HG02588 (cell line): ENCODE measurements at regions not wholly inside any gene's neighbourhood (a gene's known extent, or its start where the extent isn't known, plus 50 kb on each side); places are given as distances from the start of the nearest gene placed in this dataset.

Experiments used
- ATAC-seq: cut with Tn5 transposase; IDR thresholded peaks from one replicate; pipeline ENCODE4 v1.9.1; 2021; ENCODE audit warnings: mild to moderate bottlenecking, moderate library complexity; ENCODE audit not compliant: unreplicated experiment

- no peak for ATAC-seq
These were observed 404.6 kb downstream of the EFNA5 start for GRCh38 chr5:107266100-107266499.

GRCh38 chr5:107265193-107265592 is 405.5 kb downstream of the EFNA5 start:
- no peak for ATAC-seq

- peak; percentile 73 for ATAC-seq
These were observed 407.2 kb downstream of the EFNA5 start for GRCh38 chr5:107263387-107264018.

DNA sequence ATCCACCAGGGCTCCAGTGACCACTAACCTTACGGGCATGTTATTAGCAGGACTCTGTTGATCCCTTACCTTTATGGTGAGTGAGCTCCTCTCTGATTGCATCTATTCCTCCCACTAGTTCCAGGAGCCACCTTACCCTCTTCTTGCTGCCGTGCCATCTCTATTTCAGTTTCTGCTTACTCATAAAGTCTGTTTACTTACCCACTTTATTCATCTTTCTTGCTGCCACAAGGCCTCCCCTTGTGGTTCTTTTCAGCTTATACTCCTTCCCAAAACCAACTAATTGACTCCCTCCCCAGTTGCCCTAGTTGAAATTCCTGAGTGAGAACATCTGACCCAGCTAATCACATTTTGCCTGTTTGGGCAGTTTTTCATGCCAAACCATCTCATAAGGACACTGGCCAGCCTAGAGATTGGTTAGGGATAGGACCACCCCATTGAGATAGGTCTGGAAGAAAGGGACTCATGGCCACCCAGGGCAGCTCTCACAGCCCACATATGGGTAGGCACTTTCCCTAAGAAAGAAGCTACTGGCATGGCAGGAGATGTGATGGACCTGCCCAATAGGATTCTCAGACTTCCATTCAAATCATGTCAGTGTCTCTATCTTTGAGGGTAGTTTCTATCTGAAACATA is 412.7 kb downstream of the EFNA5 start:
- peak; percentile 89 for ATAC-seq

DNA sequence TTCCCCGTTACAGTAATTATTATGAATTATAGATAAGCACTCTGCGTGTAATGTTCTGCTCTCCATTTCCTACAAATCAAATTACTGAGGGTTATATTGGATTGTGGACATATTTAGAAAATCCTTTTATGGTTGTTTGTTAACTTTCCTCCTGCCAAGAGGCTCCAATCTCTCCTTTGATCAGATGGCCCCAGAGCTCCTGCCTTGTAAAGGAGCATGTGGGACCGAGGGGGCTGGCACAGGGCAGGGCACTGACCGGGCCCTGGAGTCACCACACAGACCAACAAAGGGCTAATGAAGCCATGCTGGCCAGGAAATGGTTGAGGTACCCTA is 415.9 kb downstream of the EFNA5 start:
- no peak for ATAC-seq

DNA sequence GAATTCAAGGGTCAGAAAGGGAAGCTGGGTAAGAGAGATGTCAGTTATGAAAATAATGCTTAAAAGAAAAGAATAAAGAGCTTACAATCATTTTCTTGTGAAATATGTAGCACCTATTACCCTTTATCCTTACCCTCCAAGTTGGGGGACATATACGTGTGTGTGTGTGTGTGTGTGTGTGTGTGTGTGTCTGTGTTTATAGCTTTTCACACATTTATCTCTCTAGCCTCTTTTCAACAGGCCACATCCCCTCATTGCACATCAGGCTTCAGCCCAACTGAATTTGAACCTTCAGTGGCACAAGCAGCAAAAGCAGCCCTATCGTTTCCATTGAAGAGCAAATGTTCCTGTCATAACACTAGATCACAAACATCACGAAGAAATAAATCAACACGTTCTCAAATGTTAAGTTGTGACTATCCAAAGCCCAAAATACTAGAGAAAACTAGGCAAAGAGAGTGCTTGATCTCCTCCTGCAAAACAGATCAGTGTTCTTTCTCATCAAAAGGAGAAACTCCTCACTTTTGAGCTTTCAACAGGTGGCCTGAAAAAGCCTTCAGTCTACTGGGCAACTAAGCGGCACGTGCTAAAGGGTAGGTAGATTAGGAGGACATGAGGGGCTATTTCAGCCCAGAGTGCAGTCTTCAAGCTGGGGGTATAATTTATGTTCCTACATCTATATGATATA is 416.4 kb downstream of the EFNA5 start:
- ATAC-seq, result no peak

GRCh38 chr5:107253246-107253645 is 417.5 kb downstream of the EFNA5 start:
- no peak for ATAC-seq

DNA sequence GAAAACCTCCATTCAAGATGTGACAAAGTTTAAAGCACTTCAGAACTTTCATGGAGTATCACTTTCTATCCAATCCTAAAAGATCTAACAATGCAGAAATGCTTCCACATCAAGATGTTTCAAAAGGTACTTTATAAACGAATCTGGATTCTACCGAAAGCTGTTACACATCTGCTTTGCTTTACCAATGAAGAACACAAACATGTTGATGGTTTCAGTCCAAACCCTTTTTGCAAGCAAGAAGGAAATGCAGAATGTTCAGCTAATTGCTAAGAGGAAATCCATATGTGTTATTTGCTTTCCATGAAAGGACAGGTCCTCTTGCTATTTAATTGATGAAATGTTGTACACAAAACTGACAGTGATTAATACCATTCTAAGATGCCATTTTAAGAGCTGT is 419.6 kb downstream of the EFNA5 start:
- ATAC-seq, result no peak

- no peak for ATAC-seq
These were observed 422.6 kb downstream of the EFNA5 start for GRCh38 chr5:107248066-107248695.

DNA sequence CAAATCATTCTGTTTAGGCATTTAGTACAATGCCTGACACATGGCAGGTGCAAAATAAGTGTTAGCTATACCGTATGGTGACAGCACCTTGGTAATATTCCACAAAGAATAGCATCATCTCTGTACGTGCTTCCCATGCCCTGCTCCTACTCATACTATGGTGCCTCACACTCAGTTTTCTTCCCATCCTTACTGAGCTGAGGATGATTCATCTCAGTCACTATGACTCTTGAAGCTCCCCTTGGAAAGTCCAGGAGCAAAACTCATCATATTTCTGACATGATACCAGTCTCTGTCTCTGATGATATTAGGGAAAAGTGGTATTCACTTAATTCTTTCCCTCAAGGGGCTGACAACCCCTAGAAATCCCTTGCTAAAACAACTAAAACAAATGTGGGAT is 423.3 kb downstream of the EFNA5 start:
- ATAC-seq, result no peak

DNA sequence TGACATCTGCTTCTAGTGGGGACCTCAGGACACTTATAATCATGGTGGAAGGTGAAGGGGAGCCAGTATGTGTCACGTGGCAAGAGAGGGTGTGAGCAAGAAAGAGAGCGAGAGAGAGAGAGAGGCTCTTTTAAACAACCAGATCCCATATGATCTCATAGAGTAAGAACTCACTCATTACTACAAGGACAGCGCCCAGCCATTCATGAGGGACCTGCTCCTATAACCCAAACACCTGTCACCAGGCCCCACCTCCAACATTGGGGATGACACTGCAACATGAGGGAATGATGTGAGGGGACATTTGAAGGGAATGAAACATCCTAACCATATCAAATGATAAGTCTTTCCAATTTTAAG is 427.5 kb downstream of the EFNA5 start:
- ATAC-seq, result no peak

- no peak for ATAC-seq
These were observed 428.1 kb downstream of the EFNA5 start for GRCh38 chr5:107242411-107243219.

DNA sequence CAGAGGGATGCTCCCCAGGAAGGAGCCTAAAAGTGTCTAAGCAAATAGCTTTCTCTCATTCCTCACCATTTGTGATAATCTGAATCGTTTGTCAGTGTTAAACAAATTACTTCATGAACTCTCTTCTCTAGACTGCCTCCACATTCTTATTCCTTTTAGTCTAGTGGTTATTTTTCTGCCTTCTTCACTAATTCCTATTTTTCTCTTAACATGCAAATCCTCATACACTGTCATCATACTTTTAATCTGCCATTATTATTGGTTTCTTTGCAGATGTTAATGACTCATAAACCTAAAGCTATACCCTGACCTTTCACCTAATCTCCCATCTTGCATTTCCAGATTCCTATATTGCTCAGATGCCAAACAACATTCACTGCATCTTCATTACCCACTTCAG is 428.9 kb downstream of the EFNA5 start:
- no peak for ATAC-seq

- ATAC-seq, result no peak
These were observed 435.6 kb downstream of the EFNA5 start for GRCh38 chr5:107235167-107235566.

GRCh38 chr5:107232788-107233187 is 437.9 kb downstream of the EFNA5 start:
- no peak for ATAC-seq

DNA sequence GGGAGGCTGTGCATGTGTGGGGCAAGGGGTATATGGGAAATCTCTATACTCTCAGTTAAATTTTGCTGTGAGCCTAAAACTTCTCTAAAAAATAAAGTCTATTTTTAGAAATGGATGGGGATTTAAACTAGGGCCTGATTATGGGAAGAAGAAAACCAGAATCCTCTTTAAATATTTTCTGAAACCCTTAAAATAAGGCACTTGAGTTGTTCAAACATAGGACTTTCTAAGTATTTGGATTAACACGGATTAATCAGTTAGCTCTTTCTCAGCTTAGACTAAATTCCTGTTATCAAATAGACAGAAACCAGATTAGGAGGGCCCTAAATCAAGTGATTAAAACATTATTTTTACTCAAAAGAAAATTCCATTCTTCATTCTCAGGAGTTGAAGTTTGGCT is 438.4 kb downstream of the EFNA5 start:
- no peak for ATAC-seq

DNA sequence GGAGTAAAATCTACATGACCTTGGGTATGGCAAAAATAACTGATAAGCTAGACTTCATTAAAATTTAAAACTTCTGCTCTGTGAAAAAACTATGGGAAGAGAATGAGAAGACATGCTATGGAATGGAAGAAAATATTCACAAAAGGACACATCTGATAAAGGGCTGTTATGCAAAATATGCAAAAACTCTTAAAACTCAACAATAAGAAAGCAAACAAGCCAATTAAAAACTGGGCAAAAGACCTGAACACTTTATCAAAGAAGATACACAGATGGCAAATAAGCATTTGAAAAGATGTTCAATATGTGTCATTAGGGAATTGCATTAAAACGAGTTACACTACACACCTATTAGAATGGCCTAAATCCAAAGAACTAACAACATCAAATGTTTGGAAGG is 439.5 kb downstream of the EFNA5 start:
- ATAC-seq, result no peak

- ATAC-seq, result no peak
These were observed 440.4 kb downstream of the EFNA5 start for GRCh38 chr5:107230367-107230766.

DNA sequence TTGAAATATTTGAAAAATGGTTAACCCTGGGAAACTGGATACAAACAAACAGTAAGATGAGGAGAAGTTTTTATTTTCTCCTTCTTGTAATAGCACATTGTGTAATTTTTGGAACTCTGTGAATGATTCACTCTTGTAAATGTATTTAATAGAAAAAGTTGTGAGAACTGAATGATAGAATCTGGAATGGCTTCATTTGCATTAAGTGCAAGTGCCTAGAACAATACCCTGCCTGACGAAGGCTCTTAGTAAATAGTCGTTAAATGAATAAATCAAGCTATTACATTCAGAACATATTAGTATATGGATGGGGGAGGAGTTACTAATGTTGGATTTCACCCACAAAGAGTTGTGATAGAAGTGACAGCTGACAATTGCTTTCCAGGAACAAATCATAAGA is 442.5 kb downstream of the EFNA5 start:
- ATAC-seq, result no peak

GRCh38 chr5:107224272-107224671 is 446.5 kb downstream of the EFNA5 start:
- ATAC-seq, result no peak

- no peak for ATAC-seq
These were observed 447.7 kb downstream of the EFNA5 start for GRCh38 chr5:107223066-107223465.
